ENCODE measurements at regions not wholly inside any gene's neighbourhood (a gene's known extent, or its start where the extent isn't known, plus 50 kb on each side); places are given as distances from the start of the nearest gene placed in this dataset.

DNA sequence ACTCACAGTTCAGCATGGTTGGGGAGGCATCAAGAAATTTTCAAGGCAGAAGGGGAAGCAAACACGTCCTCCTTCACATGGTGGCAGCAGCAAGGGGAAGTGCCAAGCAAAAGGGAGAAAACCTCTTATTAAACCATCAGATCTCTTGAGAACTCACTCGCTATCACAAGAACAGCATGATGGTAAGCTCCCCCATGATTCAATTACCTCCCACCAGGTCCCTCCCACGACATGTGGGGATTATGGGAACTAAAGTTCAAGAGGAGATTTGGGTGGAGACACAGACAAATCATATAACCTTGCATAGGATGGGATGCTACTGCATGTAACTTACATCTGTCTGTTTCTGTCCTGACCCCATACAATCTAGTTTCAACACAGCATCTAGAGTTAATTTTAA, 511.8 kb upstream of the ARX start:
- TF ChIP-seq, protein P1, sequence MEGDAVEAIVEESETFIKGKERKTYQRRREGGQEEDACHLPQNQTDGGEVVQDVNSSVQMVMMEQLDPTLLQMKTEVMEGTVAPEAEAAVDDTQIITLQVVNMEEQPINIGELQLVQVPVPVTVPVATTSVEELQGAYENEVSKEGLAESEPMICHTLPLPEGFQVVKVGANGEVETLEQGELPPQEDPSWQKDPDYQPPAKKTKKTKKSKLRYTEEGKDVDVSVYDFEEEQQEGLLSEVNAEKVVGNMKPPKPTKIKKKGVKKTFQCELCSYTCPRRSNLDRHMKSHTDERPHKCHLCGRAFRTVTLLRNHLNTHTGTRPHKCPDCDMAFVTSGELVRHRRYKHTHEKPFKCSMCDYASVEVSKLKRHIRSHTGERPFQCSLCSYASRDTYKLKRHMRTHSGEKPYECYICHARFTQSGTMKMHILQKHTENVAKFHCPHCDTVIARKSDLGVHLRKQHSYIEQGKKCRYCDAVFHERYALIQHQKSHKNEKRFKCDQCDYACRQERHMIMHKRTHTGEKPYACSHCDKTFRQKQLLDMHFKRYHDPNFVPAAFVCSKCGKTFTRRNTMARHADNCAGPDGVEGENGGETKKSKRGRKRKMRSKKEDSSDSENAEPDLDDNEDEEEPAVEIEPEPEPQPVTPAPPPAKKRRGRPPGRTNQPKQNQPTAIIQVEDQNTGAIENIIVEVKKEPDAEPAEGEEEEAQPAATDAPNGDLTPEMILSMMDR (IDR thresholded peaks at IDR 0.05; ENCODE audit: low read depth, low read length) = no peak
- no peaks in the 10 kb centered on the region for H3K36me3 ChIP-seq
- H3K27me3 ChIP-seq = no peaks in the 10 kb centered on the region

DNA sequence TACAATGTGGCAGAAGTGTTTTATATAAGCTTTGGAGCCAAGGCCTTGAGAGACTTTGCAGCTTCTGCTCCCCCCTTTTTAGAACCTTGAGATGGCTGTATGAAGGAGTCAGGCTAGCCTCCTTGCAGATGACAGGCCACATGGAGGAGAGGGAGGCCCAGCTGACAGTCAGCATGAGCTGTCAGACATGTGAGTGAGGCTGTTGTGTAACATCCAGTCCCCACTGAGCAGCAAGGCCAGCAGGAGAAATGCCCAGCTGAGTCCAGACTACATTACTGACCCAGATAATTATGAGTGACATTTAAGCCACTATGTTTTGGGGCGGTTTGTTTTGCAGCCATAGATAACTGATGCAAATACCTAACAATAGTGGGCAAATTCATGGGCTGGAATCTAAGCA, 515.3 kb upstream of the ARX start:
- no peaks in the 10 kb centered on the region for H3K9me3 ChIP-seq
- no peaks in the 10 kb centered on the region for H3K27me3 ChIP-seq
- no peak overlapping the region for H3K4me3 ChIP-seq (ENCODE audit: low read depth, low read length)
- no peaks in the 10 kb centered on the region for H3K4me1 ChIP-seq
- TF ChIP-seq, protein P1 (IDR thresholded peaks at IDR 0.05; ENCODE audit: low read depth, low read length) = no peak
- DNase-seq = no peak
- H3K36me3 ChIP-seq = no peaks in the 10 kb centered on the region

More for the DNA sequence above, 511.8 kb upstream of the ARX start:
- no peak for DNase-seq
- Histone ChIP-seq H3K4me3 (ENCODE audit: low read depth, low read length) (no peak overlapping the region), H3K9me3 (no peaks in the 10 kb centered on the region), H3K4me1 (no peaks in the 10 kb centered on the region)

DNA sequence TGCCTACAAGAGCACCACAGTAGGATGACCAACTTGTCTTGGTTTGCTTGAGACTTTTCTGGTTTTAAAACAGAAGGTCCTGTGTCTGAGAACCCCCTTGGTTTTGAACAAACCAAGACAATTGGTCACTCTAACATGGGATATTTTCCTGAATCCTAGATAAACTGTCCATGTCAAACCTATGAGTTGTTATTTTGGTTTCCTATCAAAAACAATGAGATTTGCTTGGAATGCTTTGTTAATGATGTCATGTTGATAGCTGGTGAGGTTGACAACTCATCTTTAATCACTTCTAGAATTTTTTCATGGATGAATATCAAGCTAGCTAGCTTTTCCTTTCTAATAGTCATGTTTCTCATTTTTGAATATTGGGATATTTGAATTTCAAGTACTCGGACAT, 518.3 kb upstream of the ARX start:
- DNase-seq = no peak
- H3K4me3 ChIP-seq (ENCODE audit: low read depth, low read length) = no peak overlapping the region
- no peaks in the 10 kb centered on the region for H3K36me3 ChIP-seq
- H3K4me1 ChIP-seq = no peaks in the 10 kb centered on the region
- TF ChIP-seq, protein P1 (IDR thresholded peaks at IDR 0.05; ENCODE audit: low read depth, low read length) = no peak
- H3K27me3 ChIP-seq = no peaks in the 10 kb centered on the region
- H3K9me3 ChIP-seq = no peaks in the 10 kb centered on the region

DNA sequence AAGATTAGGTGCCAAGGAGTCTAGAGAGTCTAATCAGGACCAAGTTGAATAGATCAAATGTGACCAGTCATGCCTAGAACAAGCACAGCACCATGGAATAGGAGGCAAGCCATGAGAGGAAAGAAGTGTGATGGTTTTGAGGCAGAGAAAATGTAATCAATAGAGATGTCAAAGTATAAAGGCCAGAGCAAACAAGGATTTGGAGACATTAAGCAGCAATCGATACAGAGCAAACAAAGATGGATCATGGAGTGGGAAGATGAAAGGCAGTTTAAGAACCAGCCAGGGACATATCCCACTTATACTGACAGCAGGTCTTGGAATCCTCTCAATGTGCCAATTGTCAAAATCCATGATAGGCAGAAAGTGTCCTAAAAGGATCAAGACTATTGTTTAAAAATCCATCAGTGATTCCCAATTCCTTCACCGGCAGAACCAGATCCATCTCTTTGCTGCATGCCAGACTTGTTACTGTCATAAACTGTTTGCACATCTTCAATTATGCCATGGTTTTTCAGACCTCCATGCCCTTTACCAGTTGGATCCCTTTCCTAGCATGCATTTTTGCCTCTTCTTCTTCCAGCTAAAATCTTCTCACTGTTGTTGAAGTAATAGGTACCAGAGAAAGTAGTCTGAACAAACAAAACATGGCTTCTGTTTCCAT, 520.7 kb upstream of the ARX start:
- Histone ChIP-seq H3K27me3 (no peaks in the 10 kb centered on the region), H3K4me3 (ENCODE audit: low read depth, low read length) (no peak overlapping the region), H3K9me3 (no peaks in the 10 kb centered on the region), H3K4me1 (no peaks in the 10 kb centered on the region), H3K36me3 (no peaks in the 10 kb centered on the region)
- DNase-seq = no peak
- TF ChIP-seq, protein P1 (IDR thresholded peaks at IDR 0.05; ENCODE audit: low read depth, low read length) = no peak

DNA sequence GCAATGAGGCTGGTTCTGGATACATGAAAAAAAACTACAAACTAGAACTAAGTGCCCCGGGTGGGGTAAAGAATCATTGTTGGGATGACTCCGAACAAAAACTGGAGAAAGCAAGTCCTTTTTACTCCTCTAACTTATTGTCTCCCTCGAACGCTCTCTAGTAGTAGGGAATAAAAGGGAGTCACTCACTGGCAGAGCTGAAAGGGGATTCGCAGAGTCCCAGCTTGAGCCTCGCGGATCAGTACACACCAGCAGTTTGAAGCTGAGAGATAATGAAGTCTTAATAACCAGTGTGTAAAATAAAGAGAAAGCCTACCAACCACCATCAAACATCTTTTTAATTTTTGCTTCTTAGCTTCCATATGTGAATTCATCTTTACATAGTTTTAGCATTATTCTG, 521.9 kb upstream of the ARX start:
- Histone ChIP-seq H3K4me3 (ENCODE audit: low read depth, low read length) (no peak overlapping the region), H3K36me3 (no peaks in the 10 kb centered on the region), H3K27me3 (no peaks in the 10 kb centered on the region), H3K4me1 (no peaks in the 10 kb centered on the region), H3K9me3 (no peaks in the 10 kb centered on the region)
- TF ChIP-seq, protein P1 (IDR thresholded peaks at IDR 0.05; ENCODE audit: low read depth, low read length) = no peak
- DNase-seq = no peak

DNA sequence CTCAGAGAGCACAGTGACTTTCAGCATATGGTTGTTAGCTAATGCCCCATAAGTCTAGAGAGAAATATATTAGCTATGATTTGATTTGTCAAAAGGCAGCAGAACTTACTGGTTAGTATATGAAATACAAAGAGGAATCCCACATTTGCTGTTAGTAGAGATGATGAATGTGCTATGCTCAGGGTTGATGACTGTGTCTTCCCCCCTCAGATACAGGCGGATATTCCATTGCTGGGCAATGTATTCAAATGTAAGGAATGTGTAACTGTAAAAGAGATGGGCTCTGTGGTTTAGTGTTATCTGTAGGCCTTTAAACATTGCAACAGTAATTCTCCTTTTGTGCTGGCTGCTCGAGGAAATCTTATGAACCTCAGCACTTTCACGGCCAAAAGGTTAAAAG, 528.9 kb upstream of the ARX start:
- TF ChIP-seq, protein P1 (IDR thresholded peaks at IDR 0.05; ENCODE audit: low read depth, low read length) = no peak
- H3K36me3 ChIP-seq = no peaks in the 10 kb centered on the region
- no peaks in the 10 kb centered on the region for H3K9me3 ChIP-seq
- no peaks in the 10 kb centered on the region for H3K27me3 ChIP-seq
- no peaks in the 10 kb centered on the region for H3K4me1 ChIP-seq
- no peak overlapping the region for H3K4me3 ChIP-seq (ENCODE audit: low read depth, low read length)
- no peak for DNase-seq
